GM19328 (cell line): ENCODE measurements at regions not wholly inside any gene's neighbourhood (a gene's known extent, or its start where the extent isn't known, plus 50 kb on each side); places are given as distances from the start of the nearest gene placed in this dataset.

ENCODE experiments used
- ATAC-seq: cut with Tn5 transposase; IDR thresholded peaks from one replicate; pipeline ENCODE4 v1.9.1; 2021; ENCODE audit warnings: mild to moderate bottlenecking, moderate library complexity; ENCODE audit not compliant: unreplicated experiment

DNA sequence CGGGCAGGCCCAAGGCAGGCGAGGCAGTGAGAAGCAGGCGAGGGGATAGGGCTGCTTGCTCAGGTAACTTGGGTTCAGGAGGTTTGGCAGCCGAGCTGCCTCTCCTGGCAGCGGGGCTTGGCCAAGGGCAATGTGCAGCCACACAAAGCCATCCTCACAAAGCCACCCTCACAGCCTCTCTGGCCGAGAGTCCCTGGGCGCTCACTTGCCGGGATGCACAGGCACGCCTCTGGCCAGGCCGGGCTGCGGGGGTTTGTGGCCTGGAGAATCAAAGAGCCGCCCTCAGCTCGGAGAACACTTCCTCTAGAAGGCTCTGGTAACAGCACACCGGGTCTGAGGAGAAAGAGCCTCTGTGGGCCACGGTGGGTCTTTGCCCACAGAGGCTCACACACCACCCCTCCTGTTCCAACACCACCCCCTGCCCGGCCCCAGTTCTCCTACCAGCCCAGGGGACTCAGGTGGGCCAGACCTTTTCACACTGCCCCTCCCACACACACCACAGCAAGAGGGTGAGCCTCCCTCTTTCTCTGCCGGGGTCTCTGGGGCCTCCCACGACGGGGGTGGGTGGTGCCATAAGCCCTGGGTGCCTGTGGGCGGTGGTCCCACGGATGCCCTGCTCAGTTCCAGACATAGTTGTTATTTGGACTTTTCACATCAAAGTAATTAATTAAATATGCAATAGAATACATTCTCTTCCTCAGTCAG lies 186.9 kb downstream of the ZFP36L2 start:
- ATAC-seq = no peak

DNA sequence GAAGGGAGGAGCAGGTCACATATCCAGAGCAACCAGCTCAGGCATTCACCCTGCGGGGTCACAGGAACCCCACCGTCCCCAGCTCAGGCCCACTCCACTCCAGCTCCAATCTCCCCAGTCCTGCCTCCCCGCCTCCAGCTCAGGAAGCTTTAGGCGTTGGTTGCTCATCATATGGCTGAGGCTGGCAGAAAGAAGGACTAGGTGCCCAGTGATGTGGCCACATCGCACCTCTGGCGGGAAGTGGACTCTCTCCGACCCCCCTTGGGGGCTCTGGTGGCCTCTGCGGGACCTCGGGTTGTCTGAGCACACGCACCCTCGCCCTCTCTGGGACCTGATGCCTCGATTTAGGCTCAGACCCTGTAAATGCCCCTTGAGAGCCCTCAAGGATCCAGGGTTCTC lies 187.7 kb downstream of the ZFP36L2 start:
- ATAC-seq = no peak

DNA sequence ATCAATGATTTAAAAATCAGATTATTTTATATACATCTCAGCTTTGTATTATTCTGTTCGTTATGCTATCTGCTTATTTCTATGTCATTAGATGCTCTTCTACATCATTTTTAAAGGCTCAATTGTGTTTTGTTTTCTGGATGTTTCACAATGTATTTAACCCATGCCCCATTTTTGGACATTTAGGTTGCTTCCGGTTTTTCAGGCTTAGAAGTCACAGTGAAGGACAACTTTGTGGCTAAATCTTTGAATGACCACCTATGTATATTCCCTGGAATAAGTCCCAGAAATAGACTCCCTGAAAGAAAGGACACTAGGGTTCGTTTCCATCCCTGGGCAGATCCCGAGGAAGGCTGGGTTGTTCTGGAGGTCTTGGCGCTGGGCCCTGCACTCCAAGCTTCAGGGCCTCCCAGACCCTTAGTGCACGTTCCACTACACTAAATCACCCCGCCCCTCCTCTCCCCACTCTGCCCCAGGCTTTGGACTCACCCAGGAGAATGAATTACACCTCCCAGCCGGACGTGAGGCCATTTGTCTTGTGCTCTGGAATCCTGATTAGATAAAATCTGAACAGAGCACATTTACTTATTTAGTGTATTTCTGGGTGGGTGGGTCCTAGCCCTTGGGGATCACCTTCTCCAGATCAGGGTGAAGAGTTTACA lies 188.2 kb downstream of the ZFP36L2 start:
- no peak for ATAC-seq

DNA sequence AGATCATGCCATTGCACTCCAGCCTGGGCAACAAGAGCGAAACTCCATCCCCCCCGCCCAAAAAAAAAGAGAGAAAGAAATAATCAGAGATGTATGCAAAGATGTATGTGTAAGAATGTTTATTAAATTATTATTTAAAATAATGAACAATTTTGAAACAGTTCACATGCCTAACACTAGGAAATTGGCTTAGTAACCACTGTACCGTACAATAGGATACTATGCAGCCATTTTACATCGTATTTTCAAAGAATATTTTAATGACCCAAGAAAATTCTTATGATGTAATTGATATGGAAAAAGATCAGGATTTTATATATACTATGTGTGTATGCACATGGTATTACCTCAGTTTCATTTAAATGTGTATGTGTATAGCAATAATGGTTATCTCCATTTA lies 190.5 kb downstream of the ZFP36L2 start:
- no peak for ATAC-seq

DNA sequence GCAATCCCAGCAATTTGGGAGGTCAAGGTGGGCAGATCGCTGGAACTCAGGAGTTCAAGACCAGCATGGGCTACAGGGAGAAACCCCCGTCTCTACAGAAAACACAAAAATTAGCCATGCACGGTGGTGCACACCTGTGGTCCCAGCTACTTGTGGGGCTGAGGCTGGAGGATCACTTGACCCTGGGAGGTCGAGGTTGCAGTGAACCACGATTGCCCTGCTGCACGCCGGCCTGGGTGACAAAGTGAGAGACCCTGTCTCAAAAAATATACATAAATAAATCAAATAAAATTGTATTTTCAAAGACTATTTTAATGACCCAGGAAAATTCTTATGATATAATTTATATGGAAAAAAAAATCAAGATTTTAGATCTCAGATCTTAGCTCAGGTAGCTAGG lies 191.5 kb downstream of the ZFP36L2 start:
- no peak for ATAC-seq

DNA sequence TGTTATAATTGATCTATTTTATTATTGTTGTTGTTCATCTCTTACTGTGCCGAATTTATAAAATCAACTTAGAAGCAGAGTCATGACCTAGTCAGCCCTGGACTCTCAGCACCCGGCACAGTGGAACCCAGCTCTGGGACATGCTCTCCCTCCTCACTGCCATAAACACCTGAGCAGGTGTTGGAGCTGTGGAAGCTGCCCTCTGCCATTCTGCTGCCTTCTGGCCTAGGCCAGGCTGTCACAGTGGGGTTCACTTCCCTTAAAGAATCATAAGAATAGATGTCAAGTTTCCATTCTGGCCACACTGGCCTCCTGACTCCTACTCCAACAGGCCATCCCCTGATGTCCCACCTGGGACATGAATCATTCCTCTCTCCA lies 192.2 kb downstream of the ZFP36L2 start:
- no peak for ATAC-seq

DNA sequence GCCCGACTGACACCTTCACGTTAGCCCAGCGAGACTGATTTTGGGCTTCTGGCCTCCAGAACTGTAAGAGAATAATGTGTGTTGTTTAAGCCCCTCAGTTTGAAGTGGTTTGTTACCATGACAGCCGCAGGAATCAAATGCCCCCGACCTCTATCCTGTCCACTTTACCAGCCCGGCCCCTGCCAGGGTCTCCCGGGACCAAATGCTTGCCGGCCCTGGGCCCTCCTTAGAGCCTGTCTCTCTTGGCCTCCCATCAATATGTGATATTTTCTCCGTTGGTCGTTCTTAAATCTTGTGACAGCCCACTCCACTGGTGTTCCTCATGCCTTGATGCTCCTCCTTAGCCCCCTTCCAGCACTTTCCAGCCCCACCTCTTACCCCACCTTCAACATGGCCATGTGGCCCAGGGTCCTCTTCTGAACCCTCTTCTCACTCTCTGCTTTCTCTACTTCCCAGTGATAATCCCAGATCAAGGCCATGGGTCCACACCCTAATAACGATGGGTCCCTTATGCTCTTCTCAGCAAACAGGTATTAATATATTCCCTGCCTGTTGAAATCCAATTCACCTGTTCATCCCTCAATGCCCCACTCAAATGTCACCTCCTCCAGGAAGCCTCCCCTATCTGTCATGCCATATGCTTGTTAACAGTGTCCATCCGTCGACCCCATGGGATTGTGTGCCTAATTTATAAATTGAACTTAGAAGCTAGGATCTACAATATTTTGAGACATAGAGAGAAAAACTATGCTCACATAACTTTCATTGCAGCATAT lies 192.8 kb downstream of the ZFP36L2 start:
- ATAC-seq = no peak

DNA sequence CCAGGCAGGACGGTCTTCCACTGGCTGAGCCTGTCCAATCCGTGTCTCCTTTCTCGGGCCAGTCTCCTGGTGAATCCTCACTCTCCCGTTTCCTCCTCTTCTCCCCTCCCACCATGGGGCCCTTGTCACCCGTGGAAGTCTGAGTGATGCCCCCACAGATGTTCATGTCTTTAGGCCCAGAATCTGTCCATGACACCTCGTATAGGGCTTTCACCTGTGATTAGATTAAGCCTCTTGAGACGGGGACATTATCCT lies 193.5 kb downstream of the ZFP36L2 start:
- ATAC-seq = no peak

DNA sequence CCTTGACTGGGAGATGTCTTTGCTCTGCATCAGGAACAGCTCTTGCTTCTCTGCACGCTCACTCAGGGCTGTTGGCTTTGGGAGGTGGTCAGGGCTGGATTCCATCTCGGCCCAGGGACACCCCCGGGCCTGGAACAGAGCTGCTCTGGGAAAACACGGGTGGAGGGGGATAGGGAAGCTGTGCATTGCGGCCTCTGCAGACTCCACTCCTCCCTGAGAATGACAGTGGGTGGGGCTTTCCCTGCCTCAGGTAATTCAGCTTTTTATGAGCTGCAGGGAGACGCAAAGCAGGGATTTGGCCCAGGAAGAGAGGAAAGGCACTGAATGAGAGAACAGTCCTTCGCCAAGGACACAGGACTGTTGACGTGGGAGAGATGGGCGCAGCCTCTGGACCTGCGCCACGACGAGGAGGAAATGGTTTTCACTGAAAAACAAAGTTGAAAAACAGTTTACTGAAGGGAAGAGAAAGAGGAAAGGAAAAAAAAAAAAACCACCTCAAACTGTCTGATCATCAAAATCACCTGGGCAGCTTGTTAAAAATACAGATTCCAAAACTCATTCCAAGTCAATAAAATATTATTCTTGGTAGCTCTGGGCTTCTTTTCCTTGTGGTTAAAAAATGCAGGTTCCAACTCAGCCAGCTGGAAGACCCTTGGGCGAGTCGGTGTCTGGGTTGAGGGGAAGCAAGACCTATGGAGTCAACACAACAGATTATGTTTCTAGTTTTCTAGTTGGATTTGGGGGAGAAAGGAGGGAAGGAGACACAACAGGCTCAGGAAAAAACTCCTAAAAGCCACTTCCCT lies 194.0 kb downstream of the ZFP36L2 start:
- no peak for ATAC-seq

DNA sequence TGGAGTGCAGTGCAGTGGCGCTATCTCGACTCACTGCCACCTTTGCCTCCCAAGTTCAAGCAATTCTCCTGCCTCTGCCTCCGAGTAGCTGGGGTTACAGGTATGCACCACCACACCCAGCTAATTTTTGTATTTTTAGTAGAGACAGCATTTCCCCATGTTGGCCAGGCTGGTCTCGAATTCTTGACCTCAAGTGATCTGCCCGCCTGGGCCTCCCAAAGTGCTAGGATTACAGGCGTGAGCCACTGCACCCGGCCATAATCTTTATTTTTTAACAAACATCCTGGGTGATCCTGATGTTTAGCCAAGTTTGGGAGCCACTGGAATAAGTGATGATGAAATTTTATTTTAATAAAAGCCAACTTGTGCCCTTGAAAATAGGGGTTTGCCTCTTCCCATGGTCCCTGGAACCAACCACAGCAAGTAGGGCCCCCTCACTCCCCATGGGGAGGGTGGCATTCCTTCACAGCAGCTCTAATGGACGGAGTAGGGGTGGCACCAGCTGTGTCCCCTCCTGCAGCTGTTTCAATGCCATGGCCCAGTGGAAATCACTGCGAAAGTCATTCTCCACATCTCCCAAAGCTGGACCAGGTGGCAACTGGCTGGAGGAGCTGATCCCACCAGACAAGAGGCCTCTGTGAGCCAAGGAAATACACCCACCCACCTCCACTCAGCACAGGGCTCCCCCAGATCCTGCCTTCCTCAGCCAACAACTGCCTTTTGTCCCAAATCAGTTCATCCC lies 194.8 kb downstream of the ZFP36L2 start:
- no peak for ATAC-seq

DNA sequence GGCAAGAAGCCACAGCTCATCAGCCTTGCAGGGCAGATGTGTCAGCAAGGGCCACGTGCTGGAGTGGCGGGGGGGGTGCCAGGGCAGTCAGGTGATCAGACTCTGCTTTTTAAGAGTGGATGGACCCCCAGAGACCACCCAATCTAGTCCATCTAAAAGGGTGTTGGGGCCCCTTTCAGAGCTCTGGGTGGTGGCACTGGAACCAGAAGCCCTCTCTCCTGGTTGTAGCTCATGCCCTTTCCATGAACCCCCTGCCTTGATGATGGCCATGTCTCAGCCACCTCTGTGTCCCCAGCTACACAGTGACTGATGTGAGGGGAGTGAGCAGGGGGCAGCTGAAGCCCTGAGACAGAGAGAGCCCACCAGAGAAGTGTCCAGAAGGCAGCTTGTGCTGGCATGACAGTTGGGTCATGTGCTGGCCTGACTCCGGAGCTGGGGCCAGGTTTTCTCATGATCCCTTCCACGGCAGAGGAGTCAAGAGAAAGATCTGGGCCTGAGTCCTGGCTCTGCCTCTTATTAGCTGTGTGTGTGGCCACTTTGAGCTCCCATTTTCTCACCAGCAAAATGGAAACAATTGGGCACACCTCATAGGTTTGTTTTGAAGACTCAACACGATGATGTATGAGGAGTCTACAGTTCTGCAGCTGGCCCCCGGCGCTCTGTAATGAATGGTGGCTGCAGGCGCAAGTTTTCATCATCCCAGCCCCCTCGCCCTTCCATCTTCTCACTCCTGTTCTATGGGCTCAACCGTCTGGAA lies 195.7 kb downstream of the ZFP36L2 start:
- no peak for ATAC-seq

DNA sequence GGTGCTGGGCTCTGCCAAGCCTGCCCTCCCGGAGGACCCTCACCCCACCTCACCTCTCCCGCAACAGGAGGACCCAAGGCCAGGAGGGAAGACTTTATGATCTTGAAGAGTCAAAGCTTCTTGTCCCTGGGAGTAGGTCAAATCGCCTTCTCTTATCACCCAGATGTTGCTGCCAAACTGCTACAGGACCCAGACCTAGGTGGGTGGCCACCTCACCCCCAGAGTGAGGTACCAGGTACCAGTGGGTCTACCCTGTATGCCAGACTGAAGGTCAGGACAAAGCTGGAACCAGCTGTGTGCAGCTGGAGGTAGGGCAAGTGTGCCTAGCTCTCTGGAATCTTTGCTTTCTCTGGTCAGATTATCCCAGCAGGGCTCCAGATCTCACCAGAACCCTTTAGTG lies 197.2 kb downstream of the ZFP36L2 start:
- ATAC-seq = no peak

DNA sequence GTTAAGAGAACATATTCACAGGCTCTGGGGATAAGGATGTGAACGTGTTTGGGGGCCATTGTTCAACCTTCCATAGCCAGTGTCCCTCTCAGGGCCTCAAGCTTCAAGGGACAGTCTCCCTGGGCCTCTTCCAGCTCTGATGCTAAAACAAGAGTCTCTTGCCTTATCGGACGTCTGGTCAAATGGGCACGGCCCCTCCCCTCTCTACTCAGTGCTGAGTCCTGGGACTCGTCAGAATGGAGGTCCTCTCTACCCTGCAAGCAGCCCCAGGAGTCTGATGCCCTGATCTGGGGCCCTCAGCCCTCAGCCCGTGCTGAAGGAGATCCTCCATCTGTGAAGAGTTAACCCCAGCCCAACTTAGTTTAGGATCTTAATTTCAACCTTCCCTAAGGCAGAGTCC lies 198.2 kb downstream of the ZFP36L2 start:
- no peak for ATAC-seq

DNA sequence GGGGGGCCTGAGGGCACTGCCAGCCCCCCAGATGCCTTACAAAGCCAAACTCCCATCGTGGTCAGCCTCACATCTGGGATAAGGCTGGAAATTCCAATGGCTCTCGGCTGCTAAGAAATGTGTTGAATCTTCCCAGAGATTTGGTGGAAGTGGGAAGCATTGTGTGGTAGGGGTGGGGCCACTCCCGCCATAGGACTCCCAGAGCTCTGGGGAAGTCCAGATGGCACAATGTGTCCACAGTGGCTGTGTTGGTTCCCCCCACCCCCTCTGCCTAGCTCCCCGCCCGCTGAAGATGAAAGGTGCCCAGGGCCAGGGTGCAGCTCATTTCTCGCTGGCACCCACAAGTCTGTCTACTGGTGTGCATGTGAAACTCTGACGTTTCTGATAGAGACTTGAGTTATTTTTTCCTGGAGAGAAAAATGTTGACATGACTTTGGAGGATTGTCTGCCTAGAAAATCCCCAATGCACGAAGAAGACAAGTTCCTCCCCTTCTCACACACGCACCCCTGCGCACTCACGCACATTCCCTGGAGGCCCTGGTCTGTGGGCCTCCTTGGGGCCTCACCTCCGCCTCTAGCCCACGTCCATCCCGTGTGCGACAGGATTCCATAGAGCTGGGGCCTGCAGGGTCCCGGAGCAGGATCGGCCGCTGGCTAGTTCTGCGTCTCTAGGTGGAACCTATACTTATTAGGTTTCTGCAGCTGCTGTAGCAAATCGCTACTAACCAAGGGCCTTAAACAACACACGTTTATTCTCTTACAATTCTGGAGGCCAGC lies 199.1 kb downstream of the ZFP36L2 start:
- ATAC-seq = no peak

DNA sequence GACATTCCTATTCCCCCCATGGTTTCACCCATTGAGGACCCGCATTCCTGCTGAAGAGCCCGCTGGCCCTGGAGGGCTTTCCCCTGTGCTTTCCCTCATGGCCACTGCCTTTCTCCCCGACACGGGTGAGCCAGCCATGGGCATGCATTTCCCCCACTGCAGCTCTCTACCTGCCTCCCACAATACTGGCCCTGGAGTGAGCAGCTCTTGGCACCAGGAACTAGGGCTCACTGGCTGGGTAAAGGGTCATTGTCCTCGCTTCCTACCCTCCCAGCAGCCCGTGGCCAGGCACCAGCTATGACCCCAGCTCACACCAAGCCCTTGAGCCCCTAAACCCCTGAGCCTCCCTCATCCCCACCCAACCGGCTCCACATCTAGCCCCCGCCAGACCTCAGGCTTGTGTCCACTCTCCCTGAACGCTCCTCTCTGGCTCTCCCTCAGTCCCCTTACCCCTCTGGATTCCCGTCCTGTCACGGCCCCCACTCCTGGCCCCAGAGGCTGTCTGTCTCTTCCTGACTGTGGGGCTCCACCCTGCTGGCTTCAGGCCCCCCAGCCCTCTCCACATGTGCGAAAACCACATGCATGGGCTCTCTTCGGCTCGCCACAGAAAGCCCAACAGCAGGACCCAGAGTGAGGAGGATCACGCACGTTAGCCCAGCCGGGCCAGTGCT lies 199.8 kb downstream of the ZFP36L2 start:
- no peak for ATAC-seq

DNA sequence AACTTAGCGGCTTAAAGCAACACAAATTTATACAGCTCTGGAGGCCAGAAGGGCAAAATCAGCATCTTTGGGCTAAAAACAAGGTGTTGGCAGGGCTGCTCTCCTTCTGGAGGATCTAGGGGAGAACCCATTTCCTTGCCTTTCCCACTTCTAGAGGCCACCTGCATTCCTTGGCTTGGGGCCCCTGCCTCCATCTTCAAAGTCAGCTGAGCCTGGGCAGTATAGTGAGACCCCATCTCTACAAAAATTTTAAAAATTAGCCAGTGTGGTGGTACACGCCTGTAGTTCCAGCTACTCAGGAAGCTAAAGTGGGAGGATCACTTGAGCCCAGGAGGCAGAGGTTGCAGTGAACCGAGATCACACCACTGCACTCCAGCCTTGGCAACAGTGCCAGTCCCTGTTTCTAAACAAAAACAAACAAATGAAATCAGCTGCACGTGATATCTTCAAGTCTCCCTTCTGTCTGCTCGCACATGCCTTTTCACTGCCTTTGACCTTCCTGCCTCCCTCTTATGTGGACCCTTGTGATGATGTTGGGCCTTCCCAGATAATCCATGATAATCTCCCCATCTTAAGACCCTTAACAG lies 200.6 kb downstream of the ZFP36L2 start:
- no peak for ATAC-seq

DNA sequence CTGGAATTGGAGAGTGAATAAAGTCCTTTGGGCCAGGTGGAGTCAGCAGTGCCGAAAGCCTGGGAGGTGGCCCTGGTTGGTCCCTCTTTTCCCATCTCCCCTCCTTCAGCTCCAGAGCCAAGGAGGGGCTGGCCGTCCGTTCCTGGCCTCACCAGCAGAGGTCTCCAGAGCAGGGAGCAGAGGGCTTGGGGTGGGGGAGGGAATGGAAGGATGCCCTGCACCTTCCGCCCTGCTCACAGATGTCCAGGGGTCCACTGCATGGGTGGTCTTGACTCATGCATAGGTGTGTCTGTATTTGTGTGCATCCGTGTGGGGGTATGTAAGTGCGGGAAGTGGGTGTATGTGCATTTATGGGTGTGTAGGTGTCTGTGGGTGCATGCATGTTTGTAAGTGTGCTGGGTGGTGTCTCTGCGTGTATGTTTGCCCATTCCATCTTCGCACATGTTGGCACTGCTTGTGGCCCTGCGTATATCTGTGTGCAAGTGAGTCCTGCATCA lies 201.8 kb downstream of the ZFP36L2 start:
- ATAC-seq = no peak

DNA sequence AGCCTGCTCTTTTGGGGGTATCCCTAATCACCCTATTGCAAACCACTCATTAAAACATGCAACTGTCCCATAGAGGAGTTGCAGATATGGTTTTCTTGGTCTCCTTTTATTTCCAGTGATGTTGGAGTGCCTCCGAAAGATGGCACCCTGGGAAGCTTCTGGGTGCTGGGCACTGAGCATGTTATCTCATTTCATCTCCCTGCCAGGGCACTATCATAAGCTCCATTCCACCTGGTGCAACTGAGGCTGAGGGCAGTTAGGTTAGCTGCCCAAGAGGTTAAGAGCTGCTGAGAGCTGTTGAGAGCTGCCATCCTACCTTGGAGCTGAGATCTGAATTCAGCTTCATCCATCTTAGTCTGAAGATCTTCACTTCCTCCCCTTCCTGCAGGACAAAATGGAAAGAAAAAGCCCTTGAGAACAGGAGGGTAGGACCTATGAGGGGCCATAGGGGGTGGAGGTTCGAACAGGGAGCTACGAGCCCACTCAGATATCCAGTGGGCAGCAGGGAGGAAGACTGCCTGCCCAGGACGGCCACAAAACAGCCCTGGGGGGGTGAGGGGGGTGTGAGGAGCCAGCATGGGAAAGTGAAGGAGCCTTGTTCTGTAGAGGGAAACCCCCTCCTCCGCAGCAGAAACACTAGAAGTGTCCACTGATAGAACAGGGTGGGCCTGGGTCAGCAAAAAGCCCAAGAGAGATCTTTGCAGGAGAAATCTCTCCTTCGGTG lies 202.5 kb downstream of the ZFP36L2 start:
- ATAC-seq = no peak
